Upper lobe of left lung (tissue), 6 donors: ENCODE measurements at regions not wholly inside any gene's neighbourhood (a gene's known extent, or its start where the extent isn't known, plus 50 kb on each side); places are given as distances from the start of the nearest gene placed in this dataset.
"Not testable (repeated sequence)": the region's sequence is repeated elsewhere in the genome, so short reads cannot be mapped to it uniquely, and the experiment has no call there.

Experiments used
- ATAC-seq, 2 donors: fragments of 200-7000 bp; cut with Tn5 transposase; one replicate each; pipeline ENCODE4 v1.9.1; 2022; ENCODE audit warnings: mild to moderate bottlenecking in 2 of 2, moderate library complexity in 2 of 2; ENCODE audit not compliant: low FRiP score in 2 of 2
- DNase-seq, 2 donors: peaks; one replicate each; pipeline ENCODE4 v3.0.0-alpha.2; 2019 to 2020
- H3K27ac ChIP-seq, 4 donors: fragments of 200-600 bp; sonication (generic); one replicate each; pipeline ENCODE4 v1.5.1; 2016 to 2019
- H3K27me3 ChIP-seq, 4 donors: fragments of 200-600 bp; sonication (generic); one replicate each; pipeline ENCODE4 v1.5.1; 2017 to 2019
- H3K36me3 ChIP-seq, 4 donors: fragments of 200-600 bp; sonication (generic); one replicate each; pipeline ENCODE4 v1.5.1; 2016 to 2019
- H3K4me1 ChIP-seq, 4 donors: fragments of 200-600 bp; sonication (generic); one replicate each; pipeline ENCODE4 v1.5.1; 2018 to 2019
- H3K4me3 ChIP-seq, 4 donors: fragments of 200-600 bp; sonication (generic); one replicate each; pipeline ENCODE4 v1.5.1; 2017 to 2019; ENCODE audit warnings: mild to moderate bottlenecking in 2 of 4, moderate library complexity in 1 of 4
- H3K9me3 ChIP-seq, 4 donors: fragments of 200-600 bp; sonication (generic); one replicate each; pipeline ENCODE4 v1.5.1; 2018 to 2019
- EP300 ChIP-seq, 4 donors: sonication (generic); formaldehyde crosslinking; IDR thresholded peaks; one replicate each; pipeline ENCODE4 v1.5.1; 2017; ENCODE audit warnings: antibody characterized with exemption in 4 of 4, control low read depth in 2 of 4
- POLR2A ChIP-seq, 4 donors: fragments of 450-650 bp; IDR thresholded peaks; one replicate each; pipeline ENCODE4 v1.5.1; 2016 to 2017; ENCODE audit warnings: antibody characterized with exemption in 4 of 4, mild to moderate bottlenecking in 2 of 4
- POLR2AphosphoS5 ChIP-seq, 2 donors: sonication (generic); formaldehyde crosslinking; IDR thresholded peaks; one replicate each; pipeline ENCODE4 v1.5.1; 2017; ENCODE audit warnings: antibody characterized with exemption in 2 of 2
- WGBS, 2 donors: methylation state at CpG; one replicate each; pipeline ENCODE4 v1.1.5; 2017 to 2018; 5-methylcytosine and 5-hydroxymethylcytosine counted together
- TF ChIP-seq, protein P1 (sequence below), 6 experiments: fragments of 450-650 bp in 4 of 6; fragments of 200-600 bp in 2 of 6; sonication (generic) in 2 of 6; IDR thresholded peaks; one replicate each; pipeline ENCODE4 v1.5.1; 2016 to 2019; ENCODE audit warnings: antibody characterized with exemption in 6 of 6
- donor health status: DM: no; HTN: no; CAD: no; lungs with moderate emphysema.
- donor health status: DM: no; HTN: yes; CAD: no; lungs with severe emphysema.

DNA sequence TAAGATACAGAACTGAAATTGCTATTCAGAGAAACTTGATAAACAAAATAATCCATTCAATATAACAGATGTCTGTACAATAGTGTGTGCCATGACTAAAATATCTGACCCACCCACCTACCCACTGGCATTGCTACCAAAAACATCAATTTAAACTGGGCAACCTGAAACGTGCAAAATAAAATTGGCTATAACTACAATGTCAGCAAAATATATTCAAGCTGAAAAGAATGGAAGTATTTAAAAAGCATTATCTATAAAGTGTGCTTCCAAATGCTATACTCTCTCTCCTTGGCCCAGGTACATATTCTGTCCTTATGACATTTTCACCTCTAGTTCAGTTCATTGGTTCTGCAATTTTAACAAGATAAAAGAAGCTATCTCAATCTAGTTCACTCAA lies 379.6 kb upstream of the ATP11B start:
- no peak for DNase-seq
- Histone ChIP-seq H3K4me3 (no peak overlapping the region), H3K9me3 (no peaks in the 10 kb centered on the region), H3K27me3 (no peaks in the 10 kb centered on the region), H3K27ac (no peak overlapping the region), H3K36me3 (no peaks in the 10 kb centered on the region), H3K4me1 (no peaks in the 10 kb centered on the region)
- ATAC-seq = no peak
- no peak for TF ChIP-seq POLR2A (IDR thresholded peaks at IDR 0.05)
- TF ChIP-seq POLR2AphosphoS5 (IDR thresholded peaks at IDR 0.05) = no peak
- TF ChIP-seq, protein P1, sequence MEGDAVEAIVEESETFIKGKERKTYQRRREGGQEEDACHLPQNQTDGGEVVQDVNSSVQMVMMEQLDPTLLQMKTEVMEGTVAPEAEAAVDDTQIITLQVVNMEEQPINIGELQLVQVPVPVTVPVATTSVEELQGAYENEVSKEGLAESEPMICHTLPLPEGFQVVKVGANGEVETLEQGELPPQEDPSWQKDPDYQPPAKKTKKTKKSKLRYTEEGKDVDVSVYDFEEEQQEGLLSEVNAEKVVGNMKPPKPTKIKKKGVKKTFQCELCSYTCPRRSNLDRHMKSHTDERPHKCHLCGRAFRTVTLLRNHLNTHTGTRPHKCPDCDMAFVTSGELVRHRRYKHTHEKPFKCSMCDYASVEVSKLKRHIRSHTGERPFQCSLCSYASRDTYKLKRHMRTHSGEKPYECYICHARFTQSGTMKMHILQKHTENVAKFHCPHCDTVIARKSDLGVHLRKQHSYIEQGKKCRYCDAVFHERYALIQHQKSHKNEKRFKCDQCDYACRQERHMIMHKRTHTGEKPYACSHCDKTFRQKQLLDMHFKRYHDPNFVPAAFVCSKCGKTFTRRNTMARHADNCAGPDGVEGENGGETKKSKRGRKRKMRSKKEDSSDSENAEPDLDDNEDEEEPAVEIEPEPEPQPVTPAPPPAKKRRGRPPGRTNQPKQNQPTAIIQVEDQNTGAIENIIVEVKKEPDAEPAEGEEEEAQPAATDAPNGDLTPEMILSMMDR (IDR thresholded peaks at IDR 0.05) = no peak
- no peak for TF ChIP-seq EP300 (IDR thresholded peaks at IDR 0.05)
- 60 to 80% methylated on average over 1 of the region's 1 CpG for WGBS, 2 donors

DNA sequence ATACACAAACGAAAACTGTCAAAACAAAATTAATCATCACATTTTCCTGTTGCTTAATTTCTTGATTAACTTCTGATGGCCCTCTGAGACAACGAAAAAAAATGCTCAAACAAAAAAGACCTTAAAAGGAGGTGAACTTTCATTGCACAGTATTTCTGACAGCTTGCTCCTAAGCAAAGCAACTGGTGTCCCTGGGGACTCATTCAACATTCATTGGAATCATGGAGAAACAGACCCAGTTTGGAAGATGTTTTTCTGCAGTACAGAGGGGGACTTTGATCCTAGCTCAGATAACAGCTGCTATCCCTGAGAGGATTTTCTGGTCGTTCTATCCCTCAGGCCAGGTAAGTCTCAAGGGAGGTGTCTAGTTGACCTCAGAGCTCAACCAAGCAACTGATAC lies 378.7 kb upstream of the ATP11B start:
- ATAC-seq (no peak), DNase-seq (no peak)
- no peak overlapping the region for H3K27ac ChIP-seq
- H3K4me3 ChIP-seq = no peak overlapping the region
- no peaks in the 10 kb centered on the region for H3K27me3 ChIP-seq
- no peaks in the 10 kb centered on the region for H3K36me3 ChIP-seq
- H3K9me3 ChIP-seq = no peaks in the 10 kb centered on the region
- 31 to 44% methylated on average over 3 of the region's 3 CpGs for WGBS, 2 donors
- H3K4me1 ChIP-seq = no peaks in the 10 kb centered on the region
- TF ChIP-seq POLR2AphosphoS5 (IDR thresholded peaks at IDR 0.05) = no peak

DNA sequence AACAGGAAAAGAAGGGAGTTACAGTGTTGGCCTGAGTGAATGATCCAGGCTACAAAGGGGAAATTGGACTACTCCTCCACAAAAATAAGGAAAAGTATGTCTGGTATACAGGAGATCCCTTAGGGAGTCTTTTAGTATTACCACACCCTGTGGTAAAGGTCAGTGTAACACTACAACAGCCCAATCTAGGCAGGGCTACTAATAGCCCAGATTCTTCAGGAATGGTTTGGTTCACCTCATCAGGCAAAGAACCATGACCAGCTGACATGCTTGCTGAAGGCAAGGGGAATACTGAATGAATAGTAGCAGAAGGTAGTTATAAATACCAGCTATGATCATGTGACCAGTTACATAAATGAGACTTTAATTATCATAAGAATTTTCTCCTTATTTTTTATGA lies 372.6 kb upstream of the ATP11B start:
- no peak for ATAC-seq
- H3K27ac ChIP-seq = no peak overlapping the region
- DNase-seq = no peak
- H3K9me3 ChIP-seq = no peaks in the 10 kb centered on the region
- no peaks in the 10 kb centered on the region for H3K4me1 ChIP-seq
- no peak overlapping the region for H3K4me3 ChIP-seq
- TF ChIP-seq, protein P1 (IDR thresholded peaks at IDR 0.05) = no peak
- no peak for TF ChIP-seq POLR2A (IDR thresholded peaks at IDR 0.05)
- no peaks in the 10 kb centered on the region for H3K27me3 ChIP-seq
- no peaks in the 10 kb centered on the region for H3K36me3 ChIP-seq

GRCh38 chr3:182424006-182424405 lies 369.3 kb upstream of the ATP11B start:
- Histone ChIP-seq H3K27me3 (no peaks in the 10 kb centered on the region), H3K9me3 (no peaks in the 10 kb centered on the region), H3K36me3 (no peaks in the 10 kb centered on the region), H3K27ac (no peak overlapping the region), H3K4me3 (no peak overlapping the region), H3K4me1 (no peaks in the 10 kb centered on the region)
- WGBS, 2 donors = 93 to 100% methylated on average over 3 of the region's 3 CpGs
- TF ChIP-seq POLR2A (IDR thresholded peaks at IDR 0.05) (no peak), POLR2AphosphoS5 (IDR thresholded peaks at IDR 0.05) (no peak), EP300 (IDR thresholded peaks at IDR 0.05) (no peak)
- TF ChIP-seq, protein P1 (IDR thresholded peaks at IDR 0.05) = no peak
- ATAC-seq = no peak
- DNase-seq = no peak

- not testable (repeated sequence) for ATAC-seq, H3K36me3 ChIP-seq, H3K4me1 ChIP-seq, H3K27me3 ChIP-seq, H3K4me3 ChIP-seq, H3K9me3 ChIP-seq, H3K27ac ChIP-seq
- DNase-seq = peak in 1 of 2 donors; percentile 42
- 79 to 90% methylated on average over 26 to 27 of the region's 32 CpGs for WGBS, 2 donors
Measured at GRCh38 chr3:182425926-182426718, 367.2 kb upstream of the ATP11B start.

- not testable (repeated sequence) for ATAC-seq
Measured at GRCh38 chr3:182431972-182432371, 361.3 kb upstream of the ATP11B start.

More at GRCh38 chr3:182431972-182432371, 361.3 kb upstream of the ATP11B start:
- not testable (repeated sequence) for H3K27ac ChIP-seq, H3K36me3 ChIP-seq, H3K4me1 ChIP-seq, H3K27me3 ChIP-seq, DNase-seq, H3K4me3 ChIP-seq, H3K9me3 ChIP-seq
- 92 to 93% methylated on average over 6 of the region's 6 CpGs for WGBS, 2 donors
